HG03565 (cell line): ENCODE measurements at regions not wholly inside any gene's neighbourhood (a gene's known extent, or its start where the extent isn't known, plus 50 kb on each side); places are given as distances from the start of the nearest gene placed in this dataset.

Source experiments
- ATAC-seq: cut with Tn5 transposase; IDR thresholded peaks from one replicate; pipeline ENCODE4 v1.9.1; 2021; ENCODE audit warnings: mild to moderate bottlenecking, moderate library complexity; ENCODE audit not compliant: unreplicated experiment

DNA sequence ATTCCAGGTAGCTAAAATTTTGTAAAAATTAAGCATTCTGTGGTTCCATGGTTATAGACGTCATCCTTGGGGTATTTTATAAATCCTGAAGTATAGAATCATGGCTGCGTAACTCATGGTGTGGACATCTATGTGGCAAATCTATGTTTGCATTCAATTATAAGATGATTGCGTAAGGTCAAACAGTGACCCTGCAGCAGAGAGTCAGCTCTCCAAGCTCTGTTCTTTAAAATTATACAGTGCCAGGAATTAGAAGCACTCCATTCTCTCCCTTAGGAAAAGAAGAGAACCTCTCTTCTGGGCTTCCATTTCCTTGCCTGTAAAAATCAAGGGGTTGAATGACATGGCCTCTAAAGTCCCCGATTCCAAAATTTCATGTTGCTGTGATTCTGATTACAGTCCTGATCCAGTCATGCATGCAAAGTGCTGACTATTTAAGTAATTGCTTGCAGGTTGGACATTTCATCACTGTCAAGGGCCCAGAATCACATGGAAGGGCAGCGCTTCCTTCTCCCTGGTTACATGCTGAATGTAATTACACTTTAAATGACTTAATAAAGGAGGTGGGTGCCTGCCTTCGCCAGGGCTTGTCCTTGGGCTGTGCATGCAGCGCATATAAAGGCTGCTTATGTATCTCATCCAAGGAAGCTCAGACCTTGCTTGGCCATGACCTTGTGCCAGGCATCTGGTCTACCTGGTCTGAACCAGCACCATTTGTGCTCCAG is 550.7 kb downstream of the TYW1 start:
- no peak for ATAC-seq

DNA sequence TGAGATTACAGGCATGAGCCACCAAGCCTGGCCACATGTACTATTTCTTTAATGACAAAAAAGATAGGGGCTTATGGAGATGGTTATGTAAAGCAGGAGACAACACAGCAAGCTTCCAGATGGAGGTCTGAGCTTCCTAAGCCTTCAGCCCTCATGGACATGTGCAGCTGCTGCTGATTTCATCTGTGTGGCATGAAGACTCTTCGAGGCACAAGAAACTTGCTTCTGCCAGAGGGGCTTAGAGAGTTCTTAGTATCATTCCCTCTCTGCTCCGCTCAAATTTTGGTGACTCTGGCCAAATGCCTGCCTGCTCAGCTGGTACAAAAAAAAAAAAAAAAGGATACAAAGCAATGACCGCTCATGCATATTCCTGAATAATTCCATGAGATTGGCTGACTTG is 552.5 kb downstream of the TYW1 start:
- ATAC-seq, result no peak

DNA sequence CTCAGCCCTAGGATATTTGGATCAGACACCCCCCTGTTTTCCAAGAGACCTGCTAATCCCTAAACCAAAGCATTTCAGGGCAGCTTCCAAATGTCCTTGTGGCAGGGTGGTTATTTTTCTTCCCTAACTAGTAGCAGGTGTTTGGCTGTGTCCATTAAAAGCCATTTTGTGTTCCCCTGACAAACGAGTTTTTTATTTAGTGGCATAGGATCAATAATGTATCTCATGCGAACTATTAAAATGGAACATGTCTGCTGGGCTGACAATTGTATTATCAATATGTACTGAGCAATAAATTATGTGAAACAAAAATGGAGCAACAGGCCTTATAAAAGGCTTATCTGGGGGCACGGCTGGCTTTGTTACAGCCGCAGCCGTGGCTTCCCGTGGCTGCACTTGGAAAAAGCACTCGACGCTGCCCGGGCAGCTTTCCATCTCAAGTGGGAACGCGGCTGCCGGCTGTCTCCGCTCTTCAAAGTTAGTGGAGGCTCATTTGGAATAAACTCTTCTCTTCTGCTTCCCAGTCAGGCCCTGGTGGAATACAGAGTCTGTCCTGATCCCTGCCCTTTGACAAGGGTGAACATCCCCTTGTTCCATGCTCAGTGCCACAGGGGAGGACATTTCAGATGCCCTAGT is 554.3 kb downstream of the TYW1 start:
- ATAC-seq, result no peak

DNA sequence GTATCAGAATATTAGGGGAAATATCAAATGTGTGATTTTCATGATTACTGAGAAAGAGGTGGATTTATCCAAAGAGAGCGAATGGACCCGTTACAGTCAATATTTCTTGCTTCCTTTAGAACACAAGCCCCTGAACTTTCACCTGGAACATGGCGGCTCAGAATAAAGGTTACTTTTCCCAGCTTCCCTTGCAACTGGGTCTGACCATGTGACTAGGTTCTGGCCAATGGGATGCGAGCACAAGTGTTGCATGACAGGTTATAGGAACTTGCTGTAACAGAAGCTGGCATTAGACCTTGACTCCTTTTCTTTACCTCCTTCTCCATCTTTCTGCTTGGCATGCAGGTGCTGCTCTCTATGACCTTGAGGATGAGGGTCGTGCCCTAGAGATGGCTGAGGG is 556.1 kb downstream of the TYW1 start:
- no peak for ATAC-seq

DNA sequence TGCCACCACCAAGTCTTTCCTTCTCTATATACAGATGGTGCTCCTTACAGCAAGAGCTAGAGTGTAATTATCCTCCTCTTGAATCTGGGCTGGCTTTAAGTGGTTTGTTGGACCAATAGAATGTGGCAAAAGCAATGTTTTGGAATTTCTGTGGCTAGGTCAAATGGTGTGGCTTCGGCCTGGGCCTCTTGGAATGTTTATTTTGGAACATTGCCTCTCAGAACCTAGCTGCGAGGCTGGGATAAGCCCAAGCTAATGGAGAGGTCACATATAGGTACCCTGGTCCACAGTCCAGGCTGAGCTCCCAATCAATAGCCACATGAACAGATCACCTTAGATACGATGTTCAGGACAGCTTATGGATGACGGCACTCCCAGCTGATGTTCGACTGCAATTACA is 556.7 kb downstream of the TYW1 start:
- no peak for ATAC-seq

DNA sequence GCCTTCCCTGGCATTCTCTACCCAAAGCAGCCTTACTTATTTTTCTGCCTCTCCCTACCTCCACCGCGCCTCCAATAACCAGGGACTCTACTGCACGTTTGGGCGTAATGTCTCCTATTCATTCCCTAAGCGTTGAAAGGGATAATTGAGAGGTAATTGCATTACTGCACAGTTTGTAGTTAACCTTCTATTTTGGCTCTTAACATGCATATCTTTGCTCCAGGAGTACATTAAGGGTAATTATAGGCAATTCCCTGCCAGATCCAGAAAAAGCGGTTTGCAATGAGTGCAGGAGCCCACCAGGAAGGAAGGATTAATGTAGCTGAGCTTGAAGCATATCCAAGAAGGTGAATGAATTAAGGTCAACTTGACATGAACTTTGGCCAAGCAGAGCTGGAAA is 558.4 kb downstream of the TYW1 start:
- no peak for ATAC-seq

DNA sequence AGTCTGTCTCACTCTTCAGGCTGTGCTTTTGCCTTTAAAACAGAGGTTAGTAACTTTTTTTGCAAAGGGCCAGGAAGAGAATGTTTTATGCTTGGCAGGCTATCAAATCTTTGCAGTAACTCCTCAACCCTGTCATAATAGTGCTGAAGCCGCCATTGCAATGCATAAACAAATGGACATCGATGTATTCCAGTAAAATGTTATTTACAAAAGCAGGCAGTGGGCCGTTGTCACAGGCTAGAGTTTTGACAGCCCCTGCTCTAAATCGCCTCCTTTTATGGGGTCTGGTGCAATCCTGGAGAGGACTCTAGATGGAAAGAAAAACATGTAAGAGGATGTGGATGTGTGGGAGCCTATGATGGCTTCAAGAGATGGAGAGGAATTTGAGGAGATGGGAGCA is 568.3 kb downstream of the TYW1 start:
- ATAC-seq, result no peak

DNA sequence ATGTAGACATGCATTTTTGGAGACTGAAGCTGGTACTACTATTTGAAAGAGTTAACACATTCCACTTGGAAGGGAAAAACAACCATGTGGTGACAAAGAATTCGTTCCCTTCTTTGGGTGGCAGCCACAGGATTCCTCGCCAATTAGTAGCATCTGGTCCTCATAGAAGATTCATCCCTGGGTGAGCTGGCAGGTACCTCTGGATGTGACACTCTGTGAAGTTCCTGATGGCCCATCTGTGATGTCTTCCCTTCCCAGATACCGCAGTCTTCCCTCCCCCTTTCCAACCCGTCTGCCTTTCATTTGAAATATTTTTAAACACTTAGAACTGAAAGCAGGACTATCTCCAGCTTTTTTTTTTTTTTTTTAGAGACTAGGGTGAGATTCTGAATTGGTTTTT is 569.5 kb downstream of the TYW1 start:
- no peak for ATAC-seq

DNA sequence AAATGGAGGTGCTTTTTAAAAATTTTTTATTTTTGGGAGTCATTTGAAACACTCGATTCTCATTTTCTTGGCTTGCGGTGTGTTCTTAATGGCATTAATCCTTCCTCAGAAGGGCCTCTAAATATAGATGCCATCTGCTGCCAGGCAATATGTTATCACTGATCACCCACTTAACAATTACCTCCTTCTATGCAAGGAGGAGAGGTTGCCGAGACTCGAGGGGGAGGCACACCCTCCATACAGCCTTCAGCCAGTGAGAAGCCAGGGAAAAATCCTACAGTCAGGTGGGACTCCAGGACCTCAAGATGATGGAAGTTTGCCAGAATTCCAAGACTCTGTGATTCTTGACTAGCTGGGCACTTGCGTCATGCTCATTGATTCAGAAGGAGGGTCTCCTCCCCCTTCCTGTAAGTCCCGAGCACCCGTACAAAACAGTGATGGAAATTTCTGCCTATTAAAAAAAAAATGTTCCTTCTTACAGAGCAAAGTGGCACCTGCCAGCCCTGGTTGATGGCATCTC is 574.5 kb downstream of the TYW1 start:
- no peak for ATAC-seq

DNA sequence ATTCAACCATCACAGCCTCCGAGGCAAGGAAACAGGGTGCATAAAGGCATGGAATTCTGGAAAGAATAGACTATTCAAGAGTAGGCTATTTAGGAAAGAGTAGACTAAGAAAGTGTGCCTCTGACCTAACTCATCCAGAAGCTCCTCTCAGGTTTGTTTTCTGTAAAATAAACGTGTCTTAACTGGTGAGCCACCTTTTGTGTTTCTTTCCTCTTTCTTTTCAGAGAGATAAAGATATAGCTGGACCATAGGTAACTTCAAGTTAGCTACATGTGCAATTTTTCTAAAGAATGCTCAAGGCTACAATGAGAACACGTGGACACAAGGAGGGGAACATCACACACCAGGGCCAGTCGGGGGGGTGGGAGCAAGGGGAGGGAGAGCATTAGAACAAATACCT is 577.0 kb downstream of the TYW1 start:
- ATAC-seq, result no peak

DNA sequence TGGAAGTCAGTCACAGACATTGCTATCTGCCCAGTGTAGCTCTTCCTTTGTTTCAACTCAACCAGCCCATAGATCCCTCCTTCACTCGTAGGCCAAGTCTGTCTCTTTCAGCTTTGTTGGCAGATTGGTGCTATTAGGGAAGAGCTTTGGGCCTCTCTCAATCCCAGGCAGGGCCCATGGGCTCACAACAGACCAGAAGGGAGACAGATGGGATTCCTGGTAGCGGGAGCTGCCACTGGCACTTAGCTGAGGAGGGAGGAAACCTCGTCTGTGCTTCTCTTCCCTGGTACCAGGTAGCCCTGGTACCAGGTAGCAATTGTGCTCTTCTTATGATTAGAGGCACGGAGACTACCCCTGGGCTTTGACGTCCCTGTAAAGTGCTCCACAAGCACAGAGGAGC is 592.0 kb downstream of the TYW1 start:
- no peak for ATAC-seq

DNA sequence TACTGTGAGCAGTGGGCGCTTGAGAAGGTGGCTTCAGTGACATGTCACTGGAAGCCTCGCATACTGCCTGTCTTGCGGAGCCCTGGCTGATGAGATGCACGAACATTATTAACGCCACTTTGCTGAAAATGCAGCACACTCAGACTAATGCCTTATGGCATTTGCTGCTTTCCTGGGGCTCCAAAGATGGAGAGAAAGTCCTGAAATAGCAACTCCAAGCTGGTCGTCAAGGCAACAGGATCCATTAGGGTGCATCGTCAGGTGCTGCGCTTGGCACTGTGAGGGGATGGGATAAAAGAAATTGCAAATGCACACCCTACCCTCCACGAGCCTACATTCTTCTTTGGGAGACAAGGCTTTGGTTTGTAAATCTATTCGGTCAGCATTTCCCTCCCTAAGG is 592.5 kb downstream of the TYW1 start:
- ATAC-seq, result no peak

DNA sequence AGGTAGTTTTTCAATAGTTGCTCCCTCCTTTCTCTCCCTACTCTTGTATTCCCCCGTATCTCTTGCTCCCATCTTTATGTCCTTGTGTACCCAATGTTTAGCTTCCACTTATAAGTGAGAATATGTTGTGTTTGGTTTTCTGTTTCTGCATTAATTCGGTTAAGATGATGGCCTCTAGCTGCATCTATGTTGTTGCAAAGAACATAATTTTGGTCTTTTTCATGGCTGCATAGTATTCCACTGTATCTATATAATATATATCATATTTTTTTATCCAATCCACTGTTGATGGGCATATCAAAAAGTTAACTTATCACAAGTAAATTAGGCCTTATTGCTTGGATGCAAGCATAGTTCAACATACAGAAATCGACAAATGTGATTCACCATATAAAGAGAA is 594.0 kb downstream of the TYW1 start:
- ATAC-seq, result no peak

DNA sequence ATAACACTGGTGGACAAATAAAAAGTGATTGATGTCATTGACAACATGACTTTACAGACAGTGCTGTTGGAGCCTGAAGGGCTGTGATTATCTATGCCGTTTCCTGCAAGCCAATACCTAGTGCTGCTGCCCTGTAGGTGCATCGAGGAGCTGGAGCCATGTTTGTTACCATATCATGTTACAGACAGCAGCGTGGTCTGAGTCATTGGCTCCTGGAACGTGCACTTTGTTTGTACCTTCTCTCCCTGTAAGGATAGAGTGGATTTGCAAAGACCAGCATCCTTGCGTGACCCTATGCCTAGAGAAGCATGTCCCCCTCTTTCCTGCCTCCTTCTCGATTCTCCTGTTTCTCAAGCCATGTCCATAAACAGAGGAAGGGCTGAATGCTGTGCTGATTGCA is 597.2 kb downstream of the TYW1 start:
- ATAC-seq, result no peak

DNA sequence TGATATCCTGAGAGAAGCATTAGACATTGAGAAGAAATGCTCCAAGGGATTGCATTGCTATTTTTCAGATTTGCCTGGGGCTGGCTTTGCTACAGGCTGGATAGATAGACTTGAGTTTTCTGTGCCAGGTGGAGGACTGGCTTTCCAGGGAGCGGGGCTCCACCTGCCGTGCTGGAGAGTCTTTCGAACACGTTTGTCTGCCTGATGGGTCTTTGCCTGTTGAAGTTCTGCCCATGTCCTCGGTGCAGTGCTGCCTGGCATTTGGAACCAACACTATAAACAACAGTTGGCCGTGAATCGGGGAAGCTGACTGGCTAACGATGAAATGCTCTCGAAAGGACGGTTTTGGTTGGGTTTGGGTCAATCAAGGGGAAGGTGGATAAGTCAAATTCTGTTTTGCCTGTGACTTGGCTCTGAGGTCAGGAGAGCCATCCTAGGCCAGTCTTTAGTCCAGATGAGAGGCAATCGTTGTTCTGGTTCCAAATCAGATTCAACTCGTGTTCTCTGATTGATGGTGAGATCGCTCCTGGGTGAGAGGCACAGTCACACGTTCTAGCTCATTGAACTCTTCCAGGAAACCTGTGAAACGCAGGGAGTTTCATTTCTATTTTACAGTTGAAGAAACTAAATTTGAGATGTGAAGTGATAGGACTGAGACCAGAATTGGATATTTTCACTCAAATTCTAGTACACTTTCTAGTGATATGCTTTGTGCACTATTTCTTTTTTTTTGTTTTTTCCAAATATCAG is 599.0 kb downstream of the TYW1 start:
- ATAC-seq, result no peak

DNA sequence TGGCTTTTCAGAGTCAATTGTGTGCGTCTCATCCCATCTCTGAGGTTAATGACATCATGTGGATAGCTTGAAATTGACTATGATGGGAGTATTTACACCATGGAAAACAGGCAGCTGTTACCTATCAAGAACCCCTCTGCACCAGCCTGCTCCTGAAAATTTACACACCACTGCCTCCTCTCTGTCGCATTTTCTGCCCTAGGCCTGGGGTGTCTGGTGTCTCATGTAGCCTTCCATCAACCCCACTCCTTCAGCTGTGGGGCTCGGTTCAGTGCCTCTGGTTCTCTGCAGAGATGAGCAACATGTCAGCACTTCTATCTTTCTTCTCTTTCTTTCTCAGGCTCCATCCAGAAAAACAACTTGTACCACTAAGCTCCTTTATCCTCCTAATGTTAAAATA is 600.5 kb downstream of the TYW1 start:
- ATAC-seq, result no peak

DNA sequence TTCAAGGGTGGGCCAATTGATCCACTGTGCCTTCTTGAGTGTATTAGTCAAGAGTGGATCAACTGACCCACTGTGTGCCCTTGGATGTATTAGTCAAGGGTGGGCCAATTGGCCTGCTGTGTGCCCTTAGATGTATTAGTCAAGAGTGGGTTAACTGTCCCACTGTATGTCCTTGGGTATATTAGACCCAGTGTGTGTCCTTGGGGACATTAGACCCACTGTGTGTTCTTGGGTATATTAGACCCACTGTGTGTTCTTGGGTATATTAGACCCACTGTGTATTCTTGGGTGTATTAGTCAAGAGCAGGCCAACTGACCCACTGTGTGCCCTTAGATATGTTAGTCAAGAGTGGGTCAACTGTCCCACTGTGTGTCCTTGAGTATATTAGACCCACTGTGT is 601.8 kb downstream of the TYW1 start:
- ATAC-seq, result no peak

DNA sequence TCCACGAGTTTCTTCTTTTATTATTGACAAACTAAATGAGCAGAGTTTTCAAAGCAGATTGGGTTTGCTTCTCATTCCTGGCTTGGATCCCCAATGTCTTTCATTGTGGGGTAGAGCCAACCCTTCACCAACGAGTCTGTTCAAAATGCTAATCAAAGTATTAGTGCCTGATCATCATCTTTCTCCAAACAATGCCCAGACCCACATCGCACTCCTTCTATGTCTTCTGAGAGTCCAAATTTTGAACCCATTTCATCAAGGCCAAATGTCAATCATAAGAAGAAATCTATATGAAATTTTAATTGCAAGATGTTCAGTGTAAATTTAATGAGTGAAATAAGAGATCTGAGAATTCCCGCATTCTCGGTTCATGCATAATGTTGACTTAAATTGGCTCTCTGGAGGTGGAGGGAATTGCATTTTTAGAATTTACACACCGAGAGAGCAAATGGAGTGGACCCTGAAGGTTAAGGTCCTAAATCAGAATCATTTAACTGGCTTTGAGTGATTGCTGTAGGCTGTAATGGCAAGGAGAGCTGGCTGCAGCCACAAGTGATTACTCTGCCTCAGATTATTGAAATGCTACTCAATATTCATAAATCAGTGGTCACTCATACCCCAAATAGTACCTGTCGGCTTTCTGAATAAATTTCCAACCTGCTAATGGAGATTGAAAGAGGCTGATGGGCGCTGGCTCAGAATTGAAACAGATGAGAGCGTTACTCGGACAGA is 602.9 kb downstream of the TYW1 start:
- ATAC-seq, result no peak

DNA sequence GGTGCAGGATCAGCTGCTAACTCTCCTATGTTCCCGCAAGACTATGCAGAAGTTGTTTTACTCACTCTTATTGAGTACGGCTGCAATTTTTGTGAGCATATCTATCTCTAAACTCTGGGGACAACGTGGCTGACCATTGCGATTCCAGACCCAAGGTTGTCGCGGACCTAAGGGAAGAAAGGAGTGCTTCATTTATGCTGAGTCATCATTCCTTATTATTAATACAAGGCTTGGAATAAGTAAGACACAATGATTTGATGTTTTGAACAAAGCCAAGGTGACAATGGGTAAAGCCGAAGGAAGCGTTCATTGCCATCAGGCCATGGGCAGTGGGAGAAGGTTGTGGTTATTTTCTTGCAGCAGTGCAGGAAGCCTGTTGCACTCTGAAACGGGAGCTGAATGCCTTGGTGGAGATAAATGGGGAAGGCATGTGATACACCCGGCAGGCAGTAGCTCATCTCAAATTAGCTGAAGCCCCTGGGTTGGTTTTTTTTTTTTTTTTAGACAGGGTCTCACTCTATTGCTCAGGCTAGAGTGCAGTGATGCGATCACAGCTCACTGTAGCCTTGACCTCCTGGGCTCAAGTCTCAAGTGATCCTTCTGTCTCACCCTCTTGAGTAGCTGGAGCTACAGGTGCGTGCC is 605.7 kb downstream of the TYW1 start:
- ATAC-seq, result no peak

DNA sequence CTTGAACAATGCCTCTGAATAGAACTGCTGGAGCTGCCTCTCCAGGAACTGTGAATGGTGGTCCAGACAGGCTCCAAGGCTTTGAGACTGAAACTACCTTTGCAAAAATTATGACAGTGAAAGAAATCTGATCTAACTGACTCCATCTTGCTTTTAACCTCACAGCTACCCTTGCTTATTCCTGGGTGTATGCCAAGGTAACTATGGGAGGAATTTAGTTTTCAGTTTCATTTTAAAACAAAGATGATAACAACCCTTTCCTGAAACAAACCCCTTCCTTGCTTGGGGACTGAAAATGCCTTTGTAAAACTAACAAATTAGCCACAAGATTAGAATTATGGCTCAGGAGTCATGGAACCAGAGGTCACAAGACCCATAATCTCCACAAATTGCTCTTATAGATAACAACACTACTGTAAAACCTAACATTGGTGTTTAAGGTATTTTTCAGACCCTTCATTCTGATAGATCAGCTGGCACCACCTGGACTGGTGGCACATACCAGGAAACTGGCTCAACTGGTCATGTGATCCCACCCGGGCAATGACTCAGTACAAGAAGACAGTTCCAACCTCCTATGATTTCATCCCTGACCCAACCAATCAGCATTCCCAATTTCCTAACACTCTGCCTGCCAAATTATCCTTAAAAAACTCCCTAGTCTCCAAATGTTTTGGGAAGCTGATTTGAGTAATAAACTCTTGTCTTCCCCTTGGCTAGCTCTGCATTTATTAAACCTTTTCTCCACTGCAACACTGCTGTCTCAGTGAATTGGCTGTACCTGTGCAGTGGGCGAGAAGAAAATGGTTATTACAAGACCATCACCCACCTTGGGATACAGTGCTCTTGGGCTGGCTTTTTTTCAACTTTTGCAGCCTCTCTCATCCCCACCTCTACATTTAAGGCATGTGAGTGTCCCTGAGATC is 608.1 kb downstream of the TYW1 start:
- no peak for ATAC-seq
